H1 (cell line): ENCODE measurements at regions not wholly inside any gene's neighbourhood (a gene's known extent, or its start where the extent isn't known, plus 50 kb on each side); places are given as distances from the start of the nearest gene placed in this dataset.

Source experiments
- CTCF ChIA-PET: fragments of 300-600 bp; sonication (Branson Sonifier 250); formaldehyde crosslinking; loops from one replicate; lab custom pipeline; 2021; ENCODE audit not compliant: partially characterized antibody; lab: Charles Lee
- POLR2A ChIA-PET: fragments of 300-600 bp; sonication (Branson Sonifier 250); formaldehyde crosslinking; loops from one replicate; lab custom pipeline; 2021; ENCODE audit warnings: inconsistent platforms; ENCODE audit not compliant: partially characterized antibody; lab: Charles Lee
- DNase-seq, 2 experiments: peaks; one replicate each; pipeline versions ENCODE4 v3.0.0 to v3.0.0-alpha.2; 2010 to 2022; ENCODE audit warnings: low spot score in 2 of 2, low read depth in 1 of 2, mixed read lengths in 1 of 2
- FAIRE-seq: peaks from 2 replicates; lab custom pipeline; 2011; peaks lifted over from hg19 to GRCh38; lab: Jason Lieb, UNC
- H2AFZ ChIP-seq: 2 replicates; pipeline ENCODE4 v1.8.1; 2012; ENCODE audit warnings: low read length, inconsistent platforms
- H2AK5ac ChIP-seq: 2 replicates; pipeline ENCODE4 v1.6.1; 2013; ENCODE audit warnings: low read depth, low read length
- H2BK120ac ChIP-seq: replicated peaks from 2 replicates; pipeline ENCODE3; 2013; ENCODE audit warnings: low read depth, low read length, inconsistent platforms
- H2BK12ac ChIP-seq: 2 replicates; pipeline ENCODE4 v1.6.1; 2013; ENCODE audit warnings: low read depth, low read length
- H2BK15ac ChIP-seq: 2 replicates; pipeline ENCODE4 v1.6.1; 2013; ENCODE audit warnings: low read length
- H2BK20ac ChIP-seq: 2 replicates; pipeline ENCODE4 v1.6.1; 2013; ENCODE audit warnings: low read length
- H2BK5ac ChIP-seq: 2 replicates; pipeline ENCODE4 v1.6.1; 2013; ENCODE audit warnings: low read depth, low read length
- H3K14ac ChIP-seq: 2 replicates; pipeline ENCODE4 v1.6.1; 2013; ENCODE audit warnings: inconsistent platforms; ENCODE audit not compliant: insufficient read length
- H3K18ac ChIP-seq: 2 replicates; pipeline ENCODE4 v1.6.1; 2013; ENCODE audit warnings: low read length; ENCODE audit errors: extremely low read depth
- H3K23ac ChIP-seq: 2 replicates; pipeline ENCODE4 v1.6.1; 2013; ENCODE audit warnings: inconsistent platforms; ENCODE audit not compliant: insufficient read length
- H3K23me2 ChIP-seq: 2 replicates; pipeline ENCODE4 v1.6.1; 2013; ENCODE audit warnings: low read depth, low read length
- H3K27ac ChIP-seq: 2 replicates; pipeline ENCODE4 v1.6.1; 2011; ENCODE audit warnings: low read depth, low read length, inconsistent platforms
- H3K27me3 ChIP-seq, 4 experiments: replicated peaks in 1 of 4; 1 replicate in 1 of 4; 2 replicates in 3 of 4; pipeline versions ENCODE4 v1.6.1 to v1.8.1; 2011 to 2013; ENCODE audit warnings: low read length in 3 of 4, mild to moderate bottlenecking in 3 of 4, inconsistent platforms in 2 of 4, mixed read lengths in 2 of 4, moderate library complexity in 1 of 4; ENCODE audit not compliant: control insufficient read depth in 3 of 4, insufficient read depth in 3 of 4; ENCODE audit errors: extremely low read depth in 1 of 4
- H3K36me3 ChIP-seq, 4 experiments: 2 replicates each; pipeline versions ENCODE4 v1.6.1 to v1.8.1; 2011 to 2013; ENCODE audit warnings: mild to moderate bottlenecking in 4 of 4, low read length in 3 of 4, moderate library complexity in 2 of 4, control low read depth in 1 of 4, inconsistent platforms in 1 of 4; ENCODE audit not compliant: insufficient read depth in 4 of 4, control insufficient read depth in 2 of 4
- H3K4ac ChIP-seq: replicated peaks from 2 replicates; pipeline ENCODE3; 2013; ENCODE audit warnings: low read length, low read depth, mixed read lengths, inconsistent platforms; ENCODE audit not compliant: insufficient read length
- H3K4me1 ChIP-seq, 4 experiments: replicated peaks in 1 of 4; 1 replicate in 1 of 4; 2 replicates in 3 of 4; pipeline versions ENCODE4 v1.6.1 to v1.8.1; 2011 to 2013; ENCODE audit warnings: low read length in 3 of 4, inconsistent platforms in 2 of 4, mixed read lengths in 1 of 4; ENCODE audit not compliant: insufficient read depth in 4 of 4, control insufficient read depth in 3 of 4
- H3K4me2 ChIP-seq, 2 experiments: 2 replicates each; pipeline versions ENCODE4 v1.6.1 to v1.8.1; 2011 to 2013; ENCODE audit warnings: low read depth in 2 of 2, low read length in 2 of 2, control low read depth in 1 of 2, inconsistent platforms in 1 of 2, mild to moderate bottlenecking in 1 of 2; ENCODE audit not compliant: insufficient read depth in 1 of 2
- H3K4me3 ChIP-seq, 4 experiments: fragments of 200-600, 300-600 bp in 1 of 4; sonication (generic), shearing (Covaris generic), sonication (Bioruptor Twin) in 1 of 4; 2 replicates each; pipeline versions ENCODE4 v1.5.1 to v1.8.1; 2011 to 2016; ENCODE audit warnings: low read length in 4 of 4, low read depth in 3 of 4, control low read depth in 2 of 4, inconsistent platforms in 2 of 4, mild to moderate bottlenecking in 2 of 4, mixed read lengths in 1 of 4, moderate library complexity in 1 of 4; ENCODE audit not compliant: insufficient read depth in 2 of 4; ENCODE audit errors: extremely low read depth in 1 of 4
- H3K56ac ChIP-seq: replicated peaks from 2 replicates; pipeline ENCODE3; 2013; ENCODE audit warnings: low read depth, mild to moderate bottlenecking, mixed read lengths, low read length, inconsistent platforms; ENCODE audit not compliant: insufficient read length
- H3K79me1 ChIP-seq: 2 replicates; pipeline ENCODE4 v1.6.1; 2013; ENCODE audit warnings: low read depth, low read length, control low read depth
- H3K79me2 ChIP-seq, 2 experiments: 2 replicates each; pipeline versions ENCODE4 v1.6.1 to v1.8.1; 2012 to 2013; ENCODE audit warnings: low read length in 2 of 2, mild to moderate bottlenecking in 2 of 2, inconsistent platforms in 1 of 2; ENCODE audit not compliant: insufficient read depth in 2 of 2, control insufficient read depth in 1 of 2
- H3K9ac ChIP-seq, 4 experiments: replicated peaks in 1 of 4; 1 replicate in 1 of 4; 2 replicates in 3 of 4; pipeline versions ENCODE4 v1.6.1 to v1.8.1; 2011 to 2013; ENCODE audit warnings: low read depth in 3 of 4, low read length in 3 of 4, control low read depth in 2 of 4, mild to moderate bottlenecking in 2 of 4, moderate library complexity in 2 of 4, inconsistent platforms in 1 of 4; ENCODE audit errors: extremely low read depth in 1 of 4
- H3K9me3 ChIP-seq, 2 experiments: 2 replicates each; pipeline versions ENCODE4 v1.6.1 to v1.8.1; 2012 to 2013; ENCODE audit warnings: mild to moderate bottlenecking in 2 of 2, moderate library complexity in 2 of 2, control low read depth in 1 of 2, inconsistent platforms in 1 of 2, low read depth in 1 of 2, low read length in 1 of 2, mixed read lengths in 1 of 2; ENCODE audit not compliant: insufficient read depth in 2 of 2
- H4K20me1 ChIP-seq, 2 experiments: replicated peaks in 1 of 2; 2 replicates each; pipeline versions ENCODE3 to v1.8.1; 2011 to 2013; ENCODE audit warnings: inconsistent platforms in 2 of 2, low read length in 2 of 2, mild to moderate bottlenecking in 1 of 2; ENCODE audit not compliant: insufficient read depth in 2 of 2, control insufficient read depth in 1 of 2
- H4K5ac ChIP-seq: 2 replicates; pipeline ENCODE4 v1.6.1; 2013; ENCODE audit warnings: low read length, low read depth, mixed read lengths, inconsistent platforms; ENCODE audit not compliant: insufficient read length
- H4K8ac ChIP-seq: 2 replicates; pipeline ENCODE4 v1.8.0; 2013; ENCODE audit warnings: mild to moderate bottlenecking, moderate library complexity, low read length, inconsistent platforms; ENCODE audit not compliant: insufficient read depth; ENCODE audit errors: extremely low read depth
- H4K91ac ChIP-seq: replicated peaks from 2 replicates; pipeline ENCODE3; 2013; ENCODE audit warnings: low read length, mixed read lengths, inconsistent platforms; ENCODE audit not compliant: insufficient read length
- SIX5 ChIP-seq: IDR thresholded peaks from 2 replicates; pipeline ENCODE4 v1.6.1; 2011; ENCODE audit warnings: mild to moderate bottlenecking, low read depth, low read length
- WGBS, 2 experiments: shearing (Covaris generic) in 1 of 2; methylation state at CpG; one replicate each; pipeline versions ENCODE4 v1.1.6 to v1.1.7; 2013 to 2015; ENCODE audit warnings: low lambda C conversion rate in 2 of 2, mixed read lengths in 2 of 2, inconsistent platforms in 1 of 2, low coverage in 1 of 2, missing lambda C conversion rate in 1 of 2; ENCODE audit not compliant: insufficient replicate concordance in 2 of 2, insufficient coverage in 1 of 2, insufficient read length in 1 of 2; ENCODE audit errors: extremely low coverage in 1 of 2, missing lambda C conversion rate in 1 of 2; 5-methylcytosine and 5-hydroxymethylcytosine counted together

GRCh38 chr5:145161391-145161790 is 673.8 kb downstream of the PRELID2 start:
- no peaks in the 10 kb centered on the region for H3K9me3 ChIP-seq
- no peaks in the 10 kb centered on the region for H3K23me2 ChIP-seq
- H3K79me1 ChIP-seq = no peaks in the 10 kb centered on the region
- H3K9ac ChIP-seq = no peak overlapping the region
- H2BK5ac ChIP-seq = no peak overlapping the region
- H2BK120ac ChIP-seq = no peak overlapping the region
- H2BK15ac ChIP-seq = no peak overlapping the region
- H3K14ac ChIP-seq = no peak overlapping the region
- no peak overlapping the region for H3K27ac ChIP-seq
- H4K8ac ChIP-seq = no peak overlapping the region
- H2AFZ ChIP-seq = peak overlapping the region; percentile 33; the same call in 1 of the 2 replicates
- FAIRE-seq = no peak
- H3K4me1 ChIP-seq = peaks cover 2 to 7% (median 4%) of the 10 kb centered on the region in 4 experiments; a peak in 3 of 7 replicates
- H3K4ac ChIP-seq = no peak overlapping the region
- no peak overlapping the region for H2BK20ac ChIP-seq
- no peak overlapping the region for H3K18ac ChIP-seq
- peaks cover 1 to 16% (median 3%) of the 10 kb centered on the region in 4 experiments; a peak in 3 of 7 replicates for H3K27me3 ChIP-seq
- H3K4me2 ChIP-seq = no peak overlapping the region
- H3K23ac ChIP-seq = no peak overlapping the region
- H3K79me2 ChIP-seq = no peaks in the 10 kb centered on the region
- no peak overlapping the region for H3K56ac ChIP-seq
- no peak overlapping the region for H3K4me3 ChIP-seq
- no peak for TF ChIP-seq SIX5
- H2AK5ac ChIP-seq = no peak overlapping the region
- no peak overlapping the region for H4K5ac ChIP-seq
- no peaks in the 10 kb centered on the region for H3K36me3 ChIP-seq
- DNase-seq = no peak
- 72% methylated on average over 3 of the region's 3 CpGs; no CpG with 5 or more reads in 1 of the 2 experiments for WGBS, 2 experiments
- POLR2A ChIA-PET = no interaction called here
- H2BK12ac ChIP-seq = no peak overlapping the region
- H4K91ac ChIP-seq = no peak overlapping the region
- no peaks in the 10 kb centered on the region for H4K20me1 ChIP-seq
- CTCF ChIA-PET = interaction anchor here (0.6 to 1.5 kb wide), 4 partner anchors 14 to 931 kb away, joined by 3 read pairs; no protein-coding TSS in a partner anchor
